Endothelial cell of hepatic sinusoid (primary cell): ENCODE measurements at regions not wholly inside any gene's neighbourhood (a gene's known extent, or its start where the extent isn't known, plus 50 kb on each side); places are given as distances from the start of the nearest gene placed in this dataset.

ENCODE experiments used
- in situ Hi-C: cut with HindIII; loops from 2 replicates; pipeline ENCODE4 v1.10.0; 2017; ENCODE audit warnings: low sequenced_read_pairs

DNA sequence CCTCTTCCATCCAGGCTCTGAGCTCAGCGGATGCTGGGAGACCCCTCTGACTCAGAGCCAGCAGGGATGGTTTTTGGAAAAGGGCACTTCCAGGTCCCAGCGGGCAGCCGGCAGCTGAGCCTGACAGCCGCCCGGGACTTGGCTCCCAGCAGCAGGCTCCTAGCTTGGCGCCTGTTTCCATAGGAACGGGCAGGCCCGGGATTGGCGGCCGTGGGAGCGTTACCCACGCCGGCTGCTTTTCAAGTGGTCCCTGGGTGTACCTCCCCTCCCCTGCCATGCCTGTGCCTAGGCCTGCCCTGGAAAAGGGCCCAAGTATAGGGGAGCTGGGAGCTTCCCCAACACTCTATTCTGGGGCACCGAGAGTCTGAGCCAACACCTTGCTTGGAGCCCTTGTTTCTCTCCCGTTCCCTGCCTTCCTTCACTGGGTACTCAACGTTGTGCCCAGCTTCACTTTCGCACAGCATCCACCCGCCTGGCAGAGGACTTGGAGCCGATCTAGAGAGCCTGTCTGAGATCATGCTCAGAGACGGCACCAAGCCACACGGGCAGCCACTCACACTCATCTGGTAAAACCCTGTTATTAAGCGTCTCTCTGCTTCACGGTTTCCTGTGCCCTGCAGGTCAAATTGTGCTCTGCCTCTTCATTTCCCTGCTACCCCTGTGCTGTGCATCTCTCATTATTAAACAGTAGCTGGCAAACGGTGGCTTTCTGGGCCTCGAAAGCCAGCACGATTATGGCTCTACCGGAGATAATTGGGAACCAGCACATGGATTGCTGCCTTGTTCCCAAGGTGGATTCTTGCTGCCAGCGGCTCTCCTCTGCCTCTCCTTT is 521.5 kb downstream of the BCOR start:
- in situ Hi-C loops = no loop called here

DNA sequence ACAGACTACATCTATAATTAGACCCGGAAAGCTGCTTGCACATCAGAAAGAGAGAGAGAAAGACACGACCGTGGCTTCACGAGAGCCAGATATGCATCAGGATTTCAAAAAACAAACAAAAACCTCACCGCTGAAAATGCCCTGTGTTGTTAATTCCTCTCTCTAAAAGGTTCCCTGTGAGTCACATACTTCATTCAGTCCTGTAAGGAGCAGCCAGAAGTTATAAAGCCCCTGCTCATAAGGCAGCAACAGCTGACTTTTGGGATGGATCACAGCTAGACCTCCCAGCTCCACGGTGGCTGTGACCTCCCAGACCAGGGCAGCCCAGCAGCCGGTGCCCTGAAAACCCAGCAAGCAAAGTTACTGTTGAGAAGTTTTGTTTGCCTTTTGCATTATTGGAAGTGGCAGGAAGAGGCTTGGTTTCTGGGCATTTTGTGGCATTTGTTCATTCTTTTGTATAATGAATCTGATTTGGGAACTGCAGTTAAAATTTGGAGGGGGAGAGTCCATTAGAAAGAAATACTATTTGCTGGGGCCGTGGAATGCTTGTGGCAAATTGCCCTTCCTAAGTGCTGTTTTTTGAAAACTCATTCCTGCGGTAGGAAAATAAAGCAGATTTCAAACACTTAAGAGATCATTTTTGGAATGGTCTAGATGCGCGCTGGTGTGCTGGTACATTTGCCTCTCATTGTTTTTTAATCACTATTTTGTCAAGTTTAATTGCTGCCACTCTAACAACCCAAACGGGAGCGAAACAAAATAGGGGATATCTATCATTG is 520.4 kb downstream of the BCOR start:
- in situ Hi-C loops = no loop called here

DNA sequence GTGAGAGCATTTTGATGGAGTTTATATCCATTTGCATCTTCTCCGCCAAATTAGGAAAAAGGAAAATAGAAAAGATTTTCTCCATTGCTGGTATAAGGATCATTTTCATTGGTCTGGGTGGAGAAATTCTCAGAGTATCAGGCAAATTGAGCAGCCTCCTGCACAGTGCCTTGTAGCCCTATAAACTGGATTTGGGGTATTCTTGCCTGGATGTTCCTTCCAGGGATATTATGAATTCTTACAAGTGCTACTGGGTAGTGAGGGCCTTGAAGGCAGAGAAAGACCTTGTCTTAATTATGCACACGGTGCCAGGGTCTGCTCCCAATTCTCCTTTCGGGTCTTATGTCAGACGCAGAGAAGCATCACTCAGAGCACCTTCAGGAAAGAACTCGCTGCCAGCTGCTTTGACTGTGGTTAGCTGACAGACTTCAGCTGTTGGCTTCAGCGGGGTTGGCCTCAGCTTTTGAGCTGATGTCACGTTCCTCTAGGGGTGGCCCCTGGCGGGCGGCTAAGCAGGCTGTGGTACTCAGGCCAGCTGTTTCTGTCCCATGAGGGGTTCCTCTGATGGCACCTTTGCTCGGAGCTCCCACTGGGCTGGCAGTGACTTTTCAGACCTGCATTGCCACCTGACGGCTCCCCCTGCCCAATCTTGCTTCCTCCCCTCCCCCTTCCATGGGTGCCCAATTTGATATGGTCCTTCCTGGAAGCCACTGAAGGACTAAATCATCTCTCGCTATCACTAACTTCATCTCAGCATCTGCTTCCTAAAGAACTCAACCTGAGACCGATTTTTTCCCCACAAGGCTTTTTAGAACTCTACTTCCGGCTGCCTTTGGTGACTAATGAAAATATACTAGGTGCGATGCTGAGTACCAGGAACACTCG is 519.5 kb downstream of the BCOR start:
- in situ Hi-C loops = no loop called here

DNA sequence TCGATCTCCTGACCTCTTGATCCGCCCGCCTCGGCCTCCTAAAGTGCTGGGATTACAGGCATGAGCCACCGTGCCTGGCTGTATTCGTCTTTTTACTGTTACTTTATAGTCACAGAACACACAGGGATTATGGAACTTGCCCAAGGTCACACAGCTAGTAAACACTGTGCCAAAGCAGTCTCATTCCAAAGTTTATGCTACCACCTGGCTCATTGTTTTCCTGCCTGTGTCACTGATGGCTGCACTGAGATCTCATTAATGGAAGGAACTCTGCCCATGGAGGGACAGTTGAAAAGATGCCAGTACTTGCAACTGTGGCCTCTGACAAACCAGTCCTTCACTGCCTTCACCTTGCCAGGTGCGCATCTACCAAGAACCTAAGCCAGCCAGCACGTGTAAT is 517.7 kb downstream of the BCOR start:
- in situ Hi-C loops = loop anchor here (5.0 kb wide), 1 partner anchor 88 kb away; no protein-coding TSS in a partner anchor

- in situ Hi-C loops = loop anchor here (5.0 kb wide), 1 partner anchor 89 kb away; no protein-coding TSS in a partner anchor
These were observed 516.3 kb downstream of the BCOR start for GRCh38 chrX:39581411-39581810.

- in situ Hi-C loops = loop anchor here (5.0 kb wide), 1 partner anchor 90 kb away; no protein-coding TSS in a partner anchor
These were observed 515.7 kb downstream of the BCOR start for GRCh38 chrX:39582091-39582490.

DNA sequence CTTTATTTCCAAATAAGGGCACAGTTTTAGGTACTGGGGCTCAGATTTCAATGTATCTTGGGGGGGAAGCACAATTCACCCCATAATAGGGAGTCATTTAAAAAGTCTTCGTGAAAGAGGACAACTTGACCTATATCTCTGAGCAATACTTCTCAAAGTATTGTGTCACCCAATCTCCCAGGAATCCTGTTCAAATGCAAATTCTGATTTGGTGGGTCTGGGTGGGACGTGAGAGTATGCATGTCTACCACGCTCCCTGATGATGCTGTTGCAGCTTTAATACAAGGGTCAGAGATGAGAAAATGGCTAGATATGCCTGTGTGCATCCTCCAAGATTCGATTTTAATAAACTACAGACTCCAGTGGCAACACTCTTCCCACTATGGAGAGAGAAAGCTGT is 514.8 kb downstream of the BCOR start:
- in situ Hi-C loops = loop anchor here (5.0 kb wide), 1 partner anchor 91 kb away; no protein-coding TSS in a partner anchor

DNA sequence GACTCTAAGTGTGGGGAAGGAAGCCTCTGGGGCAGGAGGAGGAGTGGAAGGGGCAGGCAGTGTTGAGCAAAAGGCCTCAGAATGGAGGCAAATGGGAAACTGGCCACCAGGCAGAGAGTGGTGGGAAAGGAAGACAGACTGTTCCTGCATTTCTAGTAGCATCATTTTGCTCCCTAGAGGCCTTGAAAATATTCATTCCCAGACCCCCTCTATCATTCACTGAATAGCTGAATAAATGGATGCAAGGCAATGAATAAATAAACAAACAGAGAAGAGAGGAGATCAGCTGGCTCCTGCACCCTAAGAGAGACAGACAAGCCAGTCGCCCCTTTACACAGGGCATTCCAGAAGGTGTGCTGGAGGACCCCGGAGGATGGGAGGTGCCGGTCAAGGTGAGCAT is 511.9 kb downstream of the BCOR start:
- in situ Hi-C loops = no loop called here

- in situ Hi-C loops = no loop called here
These were observed 511.4 kb downstream of the BCOR start for GRCh38 chrX:39586359-39586758.

GRCh38 chrX:39591099-39591498 is 506.7 kb downstream of the BCOR start:
- in situ Hi-C loops = no loop called here

DNA sequence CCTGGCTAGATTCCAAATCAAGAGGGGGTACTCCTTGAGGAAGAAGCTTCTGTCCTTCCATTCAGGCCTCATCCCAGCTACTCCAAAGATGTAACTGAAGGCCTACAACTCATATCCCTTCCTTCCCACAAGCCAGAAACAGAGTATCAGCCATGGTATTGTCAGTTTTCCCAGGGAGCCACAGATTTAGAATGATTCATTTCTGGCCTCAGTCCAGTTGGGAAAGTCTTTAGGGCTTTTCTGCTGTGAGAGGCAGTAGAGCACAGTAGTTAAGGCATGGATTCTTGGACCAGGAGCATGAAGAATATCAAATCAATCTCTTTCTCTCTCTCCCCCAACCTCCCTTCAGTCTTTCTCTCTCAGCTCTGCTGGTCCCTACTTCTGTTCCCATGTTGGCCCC is 505.0 kb downstream of the BCOR start:
- in situ Hi-C loops = no loop called here

- in situ Hi-C loops = no loop called here
These were observed 501.8 kb downstream of the BCOR start for GRCh38 chrX:39595977-39596376.

DNA sequence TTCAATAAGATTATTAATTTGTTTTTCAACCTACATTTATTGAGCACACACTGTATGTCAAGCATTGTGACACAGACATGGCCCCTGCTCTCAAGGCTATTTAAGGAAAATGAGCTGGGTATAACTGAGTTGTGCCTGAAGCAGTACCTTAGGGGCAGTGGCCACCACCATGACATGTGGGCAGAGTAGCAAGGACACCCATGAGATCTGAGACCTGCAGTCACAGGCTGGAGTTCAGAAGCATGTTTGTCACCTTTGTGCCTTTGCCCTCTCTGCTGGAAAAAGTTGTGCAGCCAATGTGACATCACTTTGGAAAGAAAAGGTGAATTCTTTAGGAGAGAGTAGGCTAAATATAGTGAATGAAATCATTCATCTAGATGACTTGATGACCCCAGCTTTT is 501.3 kb downstream of the BCOR start:
- in situ Hi-C loops = no loop called here

DNA sequence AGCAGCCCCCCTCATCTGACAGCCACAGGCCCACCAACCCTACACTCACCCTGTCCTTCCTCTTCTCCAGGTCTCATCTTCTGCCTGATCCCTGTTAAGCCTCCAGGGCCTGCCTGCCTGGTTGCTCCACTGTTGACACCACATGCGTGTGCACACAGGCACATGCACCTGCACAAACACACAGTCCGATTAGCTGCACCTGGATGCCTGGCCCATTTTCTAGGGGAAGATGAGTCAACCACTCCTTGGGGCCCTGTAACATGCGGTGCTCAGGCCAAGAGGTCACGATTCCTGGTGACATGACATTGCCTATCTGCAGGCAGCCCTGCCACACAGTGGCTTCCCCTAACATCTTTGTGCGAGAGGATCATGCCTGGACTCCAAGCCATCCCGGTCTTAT is 498.4 kb downstream of the BCOR start:
- in situ Hi-C loops = no loop called here

GRCh38 chrX:39600222-39600621 is 497.5 kb downstream of the BCOR start:
- in situ Hi-C loops = no loop called here

DNA sequence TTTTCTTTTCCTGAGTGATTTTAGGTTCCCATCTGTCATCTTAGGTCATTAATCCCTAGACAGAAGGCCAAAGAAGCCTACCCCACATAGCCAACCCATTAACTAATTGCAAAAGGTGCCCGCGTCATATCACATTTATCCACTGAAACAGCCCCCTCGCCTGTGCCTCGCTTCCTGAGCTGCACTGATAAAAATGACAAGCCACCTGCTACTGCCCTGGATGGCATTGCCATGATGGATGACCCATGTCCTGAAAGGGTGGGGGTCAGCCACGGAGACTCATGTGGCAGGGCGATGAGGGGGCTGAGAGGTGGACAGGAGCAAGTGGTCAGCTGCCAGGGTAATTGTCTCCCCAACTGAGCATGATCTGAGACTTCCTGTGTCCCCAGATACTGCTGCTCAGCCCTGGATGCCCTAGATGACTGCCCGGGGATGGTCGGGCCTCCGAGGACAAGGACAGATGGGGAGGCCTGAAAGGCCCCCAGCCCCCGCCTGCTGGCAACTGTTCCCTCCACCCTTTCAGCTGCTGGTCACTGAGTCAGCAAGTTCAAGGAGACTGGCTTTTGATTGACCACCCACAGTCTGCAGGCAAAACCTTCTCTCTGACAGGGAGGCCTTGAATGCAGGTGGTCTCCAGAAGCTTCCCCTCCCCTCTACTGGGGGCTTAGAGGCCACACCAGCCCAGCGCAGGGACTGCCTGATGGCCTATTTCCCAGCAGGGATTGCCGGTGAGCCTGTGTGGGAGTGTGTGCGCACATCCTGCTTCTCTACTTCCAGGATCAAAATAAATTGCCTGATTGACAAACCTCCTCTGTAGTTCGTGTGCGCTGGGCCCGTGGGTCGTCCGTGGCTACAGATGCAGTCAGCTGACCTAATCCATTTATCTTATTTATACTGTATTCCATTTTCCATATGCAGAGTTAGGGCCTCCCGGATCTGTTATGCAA is 496.3 kb downstream of the BCOR start:
- in situ Hi-C loops = no loop called here

- in situ Hi-C loops = no loop called here
These were observed 495.6 kb downstream of the BCOR start for GRCh38 chrX:39602195-39602594.

DNA sequence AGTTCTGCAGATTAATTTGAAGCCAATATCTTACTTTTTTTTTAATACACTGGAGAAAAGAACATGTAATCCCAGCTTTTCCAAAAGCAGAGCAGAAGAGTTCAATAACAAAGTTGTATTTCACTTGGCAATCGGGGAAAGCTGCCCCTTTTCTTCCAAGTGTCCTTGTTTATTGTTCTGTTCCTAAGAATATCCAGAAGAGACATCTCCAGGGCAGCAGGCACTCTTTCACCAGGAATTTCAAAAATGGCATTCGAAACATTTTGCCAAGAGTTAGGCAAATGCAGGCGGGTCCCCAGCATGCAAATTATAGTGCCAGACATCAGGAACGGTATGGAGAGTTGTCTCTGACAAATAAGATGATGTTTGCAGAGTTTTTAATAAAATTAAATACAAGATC is 494.5 kb downstream of the BCOR start:
- in situ Hi-C loops = no loop called here

DNA sequence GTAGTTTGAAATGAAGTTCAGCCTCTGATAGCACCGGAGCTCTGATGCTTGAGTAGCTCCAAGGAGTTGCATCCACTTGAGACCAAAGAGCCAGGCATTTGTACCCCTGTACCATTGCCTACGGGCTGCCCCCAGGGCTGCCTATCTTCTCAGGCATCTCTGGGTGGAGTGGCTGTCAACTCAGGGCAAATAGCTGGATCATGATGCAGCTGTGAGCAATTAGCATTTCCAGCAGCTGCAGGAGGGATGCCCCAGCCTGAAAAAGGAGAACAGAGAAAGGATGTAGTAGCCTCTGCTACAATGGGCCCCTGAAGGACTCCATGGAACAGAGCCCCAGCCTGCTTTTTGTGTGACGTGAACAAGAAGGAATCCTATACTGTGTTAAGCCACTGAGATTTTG is 492.6 kb downstream of the BCOR start:
- in situ Hi-C loops = no loop called here

DNA sequence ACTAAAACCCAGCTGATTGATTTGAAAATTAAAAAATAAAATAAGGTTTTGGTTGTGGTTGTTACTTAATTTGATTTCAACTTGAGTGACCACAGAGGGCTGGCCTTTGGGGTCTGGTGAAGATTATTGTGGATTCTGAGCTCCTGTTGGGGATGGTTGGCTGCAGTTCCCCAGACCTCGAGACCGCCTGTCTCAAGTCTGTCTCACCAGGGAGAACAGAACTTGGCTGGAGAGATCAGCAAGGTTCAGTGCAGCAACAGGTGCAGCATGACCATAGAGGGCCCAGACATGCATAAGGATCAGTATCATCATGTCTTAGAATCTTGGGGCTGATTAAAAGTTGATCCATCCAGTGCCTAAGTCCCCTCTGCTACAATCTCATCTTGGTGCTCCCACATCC is 491.9 kb downstream of the BCOR start:
- in situ Hi-C loops = no loop called here
